Loucy (cell line): ENCODE measurements at regions not wholly inside any gene's neighbourhood (a gene's known extent, or its start where the extent isn't known, plus 50 kb on each side); places are given as distances from the start of the nearest gene placed in this dataset.

Experiments used
- CTCF ChIP-seq: fragments of 200-600 bp; sonication (generic); conservative IDR thresholded peaks from 2 replicates; pipeline ENCODE4 v1.5.1; 2014; ENCODE audit warnings: mild to moderate bottlenecking, antibody characterized with exemption, low read length
- EZH2phosphoT487 ChIP-seq: fragments of 200-600 bp; IDR thresholded peaks from 2 replicates; pipeline ENCODE4 v1.6.1; 2018; ENCODE audit warnings: antibody characterized with exemption, mild to moderate bottlenecking, moderate library complexity, borderline replicate concordance

DNA sequence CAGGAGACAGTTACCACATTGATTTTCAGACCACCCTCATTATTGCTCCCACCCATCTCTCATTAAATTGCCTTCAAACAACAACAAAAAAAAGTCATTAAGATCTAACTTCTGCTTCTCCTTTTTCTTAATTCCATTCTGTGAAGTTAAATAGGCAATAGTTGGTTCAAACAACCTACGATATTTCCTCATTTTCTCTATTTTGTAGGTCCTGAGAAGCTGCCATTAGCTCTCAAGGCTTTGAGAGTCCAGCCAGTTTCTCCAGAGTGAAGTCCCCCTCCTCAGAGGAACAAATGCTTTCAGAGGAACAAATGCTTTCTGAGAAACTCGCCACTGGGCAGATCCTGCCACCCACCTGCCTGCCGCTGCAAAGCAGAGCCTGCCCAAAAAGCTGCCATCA, 125.6 kb downstream of the ETS2 start:
- TF ChIP-seq CTCF = no peak
- TF ChIP-seq EZH2phosphoT487 = no peak
